IMR-90 (cell line): ENCODE measurements at regions not wholly inside any gene's neighbourhood (a gene's known extent, or its start where the extent isn't known, plus 50 kb on each side); places are given as distances from the start of the nearest gene placed in this dataset.

ENCODE experiments used
- ATAC-seq: fragments of 200-7000 bp; cut with Tn5 transposase; 2 replicates; pipeline ENCODE4 v1.9.1; 2020; ENCODE audit warnings: low read depth, mild to moderate bottlenecking, moderate library complexity
- BruUV-seq: library from RNA; stranded (reverse); fragments of 400-500 nt; replicated peaks from 2 replicates; lab custom pipeline; 2021; lab: Mats Ljungman, UMichigan
- CTCF ChIA-PET: fragments of 300-600 bp; formaldehyde crosslinking; extraction: SDS; loops from one replicate; lab custom pipeline; 2021; ENCODE audit warnings: antibody characterized with exemption; lab: Yijun Ruan, JAX
- POLR2A ChIA-PET: fragments of 300-600 bp; sonication (Branson Sonifier 250); formaldehyde crosslinking; loops from one replicate; lab custom pipeline; 2022; ENCODE audit warnings: antibody characterized with exemption; ENCODE audit not compliant: unreplicated experiment; lab: Charles Lee
- DNase-seq: peaks from one replicate; pipeline ENCODE4 v3.0.0; 2013
- H2AFZ ChIP-seq: replicated peaks from 2 replicates; pipeline ENCODE3; 2013; ENCODE audit warnings: low read length, mild to moderate bottlenecking; ENCODE audit not compliant: poor library complexity
- H2AK5ac ChIP-seq: 2 replicates; pipeline ENCODE4 v1.6.1; 2013; ENCODE audit warnings: low read depth, low read length, inconsistent platforms
- H2AK9ac ChIP-seq: replicated peaks from 2 replicates; pipeline ENCODE3; 2013; ENCODE audit warnings: mild to moderate bottlenecking, low read depth, low read length, moderate library complexity; ENCODE audit not compliant: poor library complexity
- H2BK120ac ChIP-seq: 2 replicates; pipeline ENCODE4 v1.6.1; 2013; ENCODE audit warnings: low read depth, low read length, inconsistent platforms
- H2BK15ac ChIP-seq: 3 replicates; pipeline ENCODE4 v1.6.1; 2013; ENCODE audit warnings: low read depth, low read length, inconsistent platforms
- H2BK20ac ChIP-seq: 2 replicates; pipeline ENCODE4 v1.6.1; 2013; ENCODE audit warnings: low read depth, mild to moderate bottlenecking, inconsistent platforms, low read length, moderate library complexity
- H2BK5ac ChIP-seq: 2 replicates; pipeline ENCODE4 v1.6.1; 2013; ENCODE audit warnings: mild to moderate bottlenecking, low read depth, low read length, inconsistent platforms; ENCODE audit not compliant: poor library complexity, severe bottlenecking
- H3K14ac ChIP-seq: replicated peaks from 2 replicates; pipeline ENCODE4 v1.6.1; 2013; ENCODE audit warnings: low read depth, low read length, inconsistent platforms
- H3K18ac ChIP-seq: 2 replicates; pipeline ENCODE4 v1.6.1; 2013; ENCODE audit warnings: low read depth, low read length, control low read depth
- H3K23ac ChIP-seq: 2 replicates; pipeline ENCODE4 v1.6.1; 2013; ENCODE audit warnings: low read depth, low read length, inconsistent platforms
- H3K27ac ChIP-seq: 2 replicates; pipeline ENCODE4 v1.5.1; 2013; ENCODE audit warnings: mild to moderate bottlenecking, control low read depth, low read length; ENCODE audit not compliant: insufficient read depth
- H3K27me3 ChIP-seq: 2 replicates; pipeline ENCODE4 v1.6.1; 2013; ENCODE audit warnings: low read length; ENCODE audit not compliant: control insufficient read depth, insufficient read depth
- H3K36me3 ChIP-seq: 2 replicates; pipeline ENCODE4 v1.6.1; 2013; ENCODE audit warnings: low read length, mixed read lengths; ENCODE audit not compliant: control insufficient read depth, insufficient read depth
- H3K4ac ChIP-seq: 2 replicates; pipeline ENCODE4 v1.6.1; 2013; ENCODE audit warnings: low read depth, low read length, inconsistent platforms
- H3K4me1 ChIP-seq: 2 replicates; pipeline ENCODE4 v1.6.1; 2013; ENCODE audit warnings: low read length, mixed read lengths; ENCODE audit not compliant: control insufficient read depth, insufficient read depth
- H3K4me2 ChIP-seq: 2 replicates; pipeline ENCODE4 v1.6.1; 2013; ENCODE audit warnings: low read depth, mild to moderate bottlenecking, control low read depth, low read length, moderate library complexity
- H3K4me3 ChIP-seq: 2 replicates; pipeline ENCODE4 v1.5.1; 2013; ENCODE audit warnings: low read depth, mild to moderate bottlenecking, control low read depth, low read length, moderate library complexity; ENCODE audit not compliant: insufficient read depth
- H3K56ac ChIP-seq: 2 replicates; pipeline ENCODE4 v1.6.1; 2013; ENCODE audit warnings: low read length, inconsistent platforms; ENCODE audit not compliant: insufficient read depth; ENCODE audit errors: extremely low read depth
- H3K79me1 ChIP-seq, 2 experiments: 2 replicates each; pipeline ENCODE4 v1.6.1; 2013; ENCODE audit warnings: low read length in 2 of 2, inconsistent platforms in 1 of 2, low read depth in 1 of 2
- H3K9ac ChIP-seq: 2 replicates; pipeline ENCODE4 v1.6.1; 2013; ENCODE audit warnings: low read depth, low read length, control low read depth
- H3K9me1 ChIP-seq: 2 replicates; pipeline ENCODE4 v1.6.1; 2013; ENCODE audit warnings: low read length, inconsistent platforms; ENCODE audit not compliant: insufficient read depth
- H3K9me3 ChIP-seq: 2 replicates; pipeline ENCODE4 v1.6.1; 2013; ENCODE audit warnings: low read length; ENCODE audit not compliant: control insufficient read depth, insufficient read depth
- H4K20me1 ChIP-seq: 2 replicates; pipeline ENCODE4 v1.6.1; 2013; ENCODE audit warnings: low read length, inconsistent platforms; ENCODE audit not compliant: insufficient read depth
- H4K5ac ChIP-seq: 2 replicates; pipeline ENCODE4 v1.6.1; 2013; ENCODE audit warnings: mild to moderate bottlenecking, low read depth, low read length, control low read depth
- H4K8ac ChIP-seq, 2 experiments: 2 replicates each; pipeline ENCODE4 v1.6.1; 2013; ENCODE audit warnings: low read depth in 2 of 2, low read length in 2 of 2, control low read depth in 1 of 2, inconsistent platforms in 1 of 2
- H4K91ac ChIP-seq: 2 replicates; pipeline ENCODE4 v1.6.1; 2013; ENCODE audit warnings: low read depth, low read length, inconsistent platforms; ENCODE audit not compliant: insufficient read depth
- BHLHE40 ChIP-seq: fragments of 150-350 bp; IDR thresholded peaks from 2 replicates; pipeline ENCODE4 v1.6.1; 2016; ENCODE audit warnings: mild to moderate bottlenecking, low read depth, low read length
- CEBPB ChIP-seq: IDR thresholded peaks from 2 replicates; pipeline ENCODE4 v1.6.1; 2012; ENCODE audit warnings: low read depth, low read length, improper control_type of control experiment
- CHD1 ChIP-seq: IDR thresholded peaks from 2 replicates; pipeline ENCODE4 v1.6.1; 2012; ENCODE audit warnings: low read depth, low read length, improper control_type of control experiment
- CTCF ChIP-seq: conservative IDR thresholded peaks from 2 replicates; pipeline ENCODE4 v1.5.1; 2012; ENCODE audit warnings: mild to moderate bottlenecking, low read depth, low read length, improper control_type of control experiment
- ELK1 ChIP-seq: fragments of 150-350 bp; IDR thresholded peaks from 2 replicates; pipeline ENCODE4 v1.6.1; 2016; ENCODE audit warnings: low read depth, mild to moderate bottlenecking, low read length, moderate library complexity, borderline replicate concordance
- FOS ChIP-seq: fragments of 150-350 bp; IDR thresholded peaks from 2 replicates; pipeline ENCODE4 v1.6.1; 2016; ENCODE audit warnings: low read depth, low read length
- MAFK ChIP-seq: IDR thresholded peaks from 2 replicates; pipeline ENCODE4 v1.6.1; 2012; ENCODE audit warnings: low read depth, low read length, improper control_type of control experiment
- MAZ ChIP-seq: IDR thresholded peaks from 2 replicates; pipeline ENCODE4 v1.6.1; 2012; ENCODE audit warnings: low read depth, mild to moderate bottlenecking, low read length, improper control_type of control experiment, moderate library complexity, borderline replicate concordance
- MXI1 ChIP-seq: IDR thresholded peaks from 2 replicates; pipeline ENCODE4 v1.6.1; 2012; ENCODE audit warnings: low read depth, mild to moderate bottlenecking, low read length, moderate library complexity, borderline replicate concordance
- NFE2L2 ChIP-seq: fragments of 150-350 bp; IDR thresholded peaks from 2 replicates; pipeline ENCODE4 v1.6.1; 2016; ENCODE audit warnings: low read depth, mild to moderate bottlenecking, low read length
- POLR2A ChIP-seq: IDR thresholded peaks from 2 replicates; pipeline ENCODE4 v1.6.1; 2012; ENCODE audit warnings: mild to moderate bottlenecking, low read depth, low read length
- RAD21 ChIP-seq: IDR thresholded peaks from 2 replicates; pipeline ENCODE4 v1.6.1; 2012; ENCODE audit warnings: low read length, improper control_type of control experiment
- RCOR1 ChIP-seq: IDR thresholded peaks from 2 replicates; pipeline ENCODE4 v1.6.1; 2012; ENCODE audit warnings: mild to moderate bottlenecking, low read length, improper control_type of control experiment; ENCODE audit not compliant: insufficient replicate concordance
- RFX5 ChIP-seq: IDR thresholded peaks from 2 replicates; pipeline ENCODE4 v1.8.0; 2012; ENCODE audit warnings: low read depth, mild to moderate bottlenecking, low read length, moderate library complexity
- SMC3 ChIP-seq: fragments of 150-350 bp; IDR thresholded peaks from 2 replicates; pipeline ENCODE4 v1.6.1; 2016; ENCODE audit warnings: low read depth, mild to moderate bottlenecking, antibody characterized with exemption, low read length, moderate library complexity
- USF2 ChIP-seq: fragments of 150-350 bp; IDR thresholded peaks from 2 replicates; pipeline ENCODE4 v1.6.1; 2017; ENCODE audit warnings: mild to moderate bottlenecking, antibody characterized with exemption, low read length, low read depth
- WGBS, 2 experiments: methylation state at CpG; one replicate each; pipeline versions ENCODE4 v1.1.5 to v1.1.7; 2013; ENCODE audit warnings: missing lambda C conversion rate in 2 of 2; ENCODE audit not compliant: insufficient read length in 1 of 2; ENCODE audit errors: extremely low coverage in 2 of 2; 5-methylcytosine and 5-hydroxymethylcytosine counted together
- dilution Hi-C: fragments of 300-500 bp; cut with HindIII; formaldehyde crosslinking; loops from one replicate; pipeline ENCODE4 v1.14.3; 2018; ENCODE audit warnings: low sequenced_read_pairs; ENCODE audit not compliant: unreplicated experiment
- in situ Hi-C: fragments of 300-500 bp; cut with MboI; formaldehyde crosslinking; loops from 3 replicates; pipeline ENCODE4 v1.14.3; 2019; ENCODE audit warnings: low sequenced_read_pairs, inconsistent platforms, mixed read lengths
- intact Hi-C: fragments of 100-400 bp; cut with micrococcal nuclease; formaldehyde crosslinking; loops from 2 replicates; pipeline ENCODE4 v1.10.0; 2022

- no peak overlapping the region for H4K5ac ChIP-seq
- H2BK15ac ChIP-seq, result no peak overlapping the region
- H3K4me1 ChIP-seq, result no peaks in the 10 kb centered on the region
- no peaks in the 10 kb centered on the region for H3K79me1 ChIP-seq
- H4K91ac ChIP-seq, result no peak overlapping the region
- H3K4ac ChIP-seq, result no peak overlapping the region
- intact Hi-C loops, result no loop called here
- no peaks in the 10 kb centered on the region for H3K9me3 ChIP-seq
- H2AK9ac ChIP-seq, result no peak overlapping the region
- H3K4me3 ChIP-seq, result no peak overlapping the region
- WGBS, 2 experiments, result 59% methylated on average over 9 of the region's 14 CpGs; no CpG with 5 or more reads in 1 of the 2 experiments
- no peak overlapping the region for H2BK5ac ChIP-seq
- dilution Hi-C loops, result no loop called here
- no peak overlapping the region for H3K9ac ChIP-seq
- no peak overlapping the region for H4K8ac ChIP-seq
- no peak overlapping the region for H2BK20ac ChIP-seq
- H2AFZ ChIP-seq, result no peak overlapping the region
- CTCF ChIA-PET, result no interaction called here
- ATAC-seq, result no peak
- in situ Hi-C loops, result no loop called here
- no peak overlapping the region for H2BK120ac ChIP-seq
- H3K14ac ChIP-seq, result no peak overlapping the region
- no TSS peak for BruUV-seq
- H3K27me3 ChIP-seq, result peaks cover 34% of the 10 kb centered on the region
- H3K36me3 ChIP-seq, result no peaks in the 10 kb centered on the region
- H3K9me1 ChIP-seq, result no peaks in the 10 kb centered on the region
- TF ChIP-seq FOS, result no peak
- no peak for TF ChIP-seq MAZ
- TF ChIP-seq ELK1, result no peak
- no peak for TF ChIP-seq NFE2L2
- no peak for TF ChIP-seq RCOR1
- TF ChIP-seq CHD1, result no peak
- TF ChIP-seq SMC3, result no peak
- TF ChIP-seq BHLHE40, result no peak
- TF ChIP-seq MAFK, result no peak
- no peak for TF ChIP-seq USF2
- no peak for TF ChIP-seq MXI1
- TF ChIP-seq RAD21, result no peak
- TF ChIP-seq CEBPB, result no peak
- TF ChIP-seq RFX5, result no peak
- no peak for TF ChIP-seq POLR2A
- TF ChIP-seq CTCF, result no peak
- H3K23ac ChIP-seq, result no peak overlapping the region
- no peak overlapping the region for H3K27ac ChIP-seq
- DNase-seq, result no peak
- H2AK5ac ChIP-seq, result no peak overlapping the region
- H4K20me1 ChIP-seq, result no peaks in the 10 kb centered on the region
- H3K18ac ChIP-seq, result no peak overlapping the region
- H3K4me2 ChIP-seq, result no peak overlapping the region
- POLR2A ChIA-PET, result no interaction called here
- H3K56ac ChIP-seq, result no peak overlapping the region
Measured at GRCh38 chr10:118978316-118978997, 51.1 kb upstream of the NANOS1 start.
